ENCODE measurements at regions not wholly inside any gene's neighbourhood (a gene's known extent, or its start where the extent isn't known, plus 50 kb on each side); places are given as distances from the start of the nearest gene placed in this dataset.

DNA sequence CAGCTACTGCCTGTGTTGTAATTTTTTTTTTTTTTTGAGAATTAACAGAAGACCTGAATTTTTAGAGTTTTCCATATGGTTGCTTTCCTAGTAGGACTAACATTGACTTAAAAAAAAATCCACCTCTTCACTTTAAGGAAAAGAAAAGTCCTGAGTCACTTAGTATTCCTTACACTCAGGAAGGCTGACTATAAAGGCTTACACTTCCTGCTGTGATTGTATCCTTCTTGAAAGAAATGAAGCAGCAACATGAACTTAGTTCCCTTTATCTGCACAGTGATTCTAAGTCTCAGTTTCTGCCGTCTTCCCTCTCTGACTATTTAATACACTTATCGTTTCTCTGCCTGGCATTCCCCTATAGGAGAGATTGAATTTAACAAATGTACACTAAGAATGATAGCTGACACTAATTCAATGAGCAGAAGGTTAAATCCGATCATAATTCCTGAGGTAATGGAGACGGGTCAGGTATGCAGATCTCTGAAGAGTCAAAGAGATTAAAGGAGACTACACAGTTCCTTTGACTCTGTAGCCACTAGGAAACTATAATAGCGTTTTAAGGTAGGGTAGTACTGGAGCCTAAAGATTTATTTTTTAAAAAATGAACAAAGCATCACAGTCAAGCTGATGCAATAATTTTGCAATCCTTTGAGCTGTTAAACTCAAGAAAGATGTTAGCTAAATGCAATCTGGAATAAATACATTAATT, 185.1 kb upstream of the ELAVL2 start:
- TF ChIP-seq EZH2 (IDR thresholded peaks at IDR 0.05; ENCODE audit: low read length): no peak
- TF ChIP-seq, protein P1, sequence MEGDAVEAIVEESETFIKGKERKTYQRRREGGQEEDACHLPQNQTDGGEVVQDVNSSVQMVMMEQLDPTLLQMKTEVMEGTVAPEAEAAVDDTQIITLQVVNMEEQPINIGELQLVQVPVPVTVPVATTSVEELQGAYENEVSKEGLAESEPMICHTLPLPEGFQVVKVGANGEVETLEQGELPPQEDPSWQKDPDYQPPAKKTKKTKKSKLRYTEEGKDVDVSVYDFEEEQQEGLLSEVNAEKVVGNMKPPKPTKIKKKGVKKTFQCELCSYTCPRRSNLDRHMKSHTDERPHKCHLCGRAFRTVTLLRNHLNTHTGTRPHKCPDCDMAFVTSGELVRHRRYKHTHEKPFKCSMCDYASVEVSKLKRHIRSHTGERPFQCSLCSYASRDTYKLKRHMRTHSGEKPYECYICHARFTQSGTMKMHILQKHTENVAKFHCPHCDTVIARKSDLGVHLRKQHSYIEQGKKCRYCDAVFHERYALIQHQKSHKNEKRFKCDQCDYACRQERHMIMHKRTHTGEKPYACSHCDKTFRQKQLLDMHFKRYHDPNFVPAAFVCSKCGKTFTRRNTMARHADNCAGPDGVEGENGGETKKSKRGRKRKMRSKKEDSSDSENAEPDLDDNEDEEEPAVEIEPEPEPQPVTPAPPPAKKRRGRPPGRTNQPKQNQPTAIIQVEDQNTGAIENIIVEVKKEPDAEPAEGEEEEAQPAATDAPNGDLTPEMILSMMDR (optimal IDR thresholded peaks at IDR 0.05 in 1 of 3, IDR thresholded peaks at IDR 0.05 in 1 of 3, conservative IDR thresholded peaks at IDR 0.05 in 1 of 3; ENCODE audit: extremely low read depth in 1 of 3, insufficient read depth in 2 of 3, low read length in 3 of 3): no peak
